ENCODE measurements at regions not wholly inside any gene's neighbourhood (a gene's known extent, or its start where the extent isn't known, plus 50 kb on each side); places are given as distances from the start of the nearest gene placed in this dataset.

GRCh38 chr19:30136611-30137195 lies 194.7 kb downstream of the URI1 start:
- TF ChIP-seq EZH2 (IDR thresholded peaks at IDR 0.05; ENCODE audit: insufficient read depth, low read length): no peak
- no peak for TF ChIP-seq CTCF (IDR thresholded peaks at IDR 0.05; ENCODE audit: insufficient read depth, low read depth, low read length)
